ENCODE measurements at regions not wholly inside any gene's neighbourhood (a gene's known extent, or its start where the extent isn't known, plus 50 kb on each side); places are given as distances from the start of the nearest gene placed in this dataset.

GRCh38 chr5:53321721-53322120, 158.7 kb upstream of the FST start:
- no peaks in the 10 kb centered on the region for H3K36me3 ChIP-seq (ENCODE audit: insufficient read depth, low read length)
- no peaks in the 10 kb centered on the region for H3K9me2 ChIP-seq (ENCODE audit: insufficient read depth, low read length)
- H4K20me1 ChIP-seq (ENCODE audit: insufficient read depth, low read length), result no peaks in the 10 kb centered on the region
- H3K79me2 ChIP-seq (ENCODE audit: insufficient read depth, low read depth, low read length), result no peaks in the 10 kb centered on the region
- no TSS peak for BruUV-seq (replicated peaks)
- H3K4me2 ChIP-seq (ENCODE audit: low read length), result no peak overlapping the region
- CTCF ChIA-PET (ENCODE audit: unreplicated experiment), result no interaction called here
- H3K4me3 ChIP-seq (ENCODE audit: low read depth, low read length, poor library complexity, severe bottlenecking), result no peak overlapping the region
- no peaks in the 10 kb centered on the region for H3K4me1 ChIP-seq (ENCODE audit: insufficient read depth, low read length, poor library complexity, severe bottlenecking)
- no peaks in the 10 kb centered on the region for H3K9me3 ChIP-seq (ENCODE audit: low read length)
- POLR2A ChIA-PET, result interaction anchor here (1.1 kb wide), 1 partner anchor 21 kb away, joined by 3 read pairs; no protein-coding TSS in a partner anchor
- H3K27ac ChIP-seq (ENCODE audit: low read depth, low read length, poor library complexity, severe bottlenecking), result no peak overlapping the region
- intact Hi-C loops (cut with micrococcal nuclease; ENCODE audit: unreplicated experiment), result no loop called here
- H2AFZ ChIP-seq (ENCODE audit: low read length), result no peak overlapping the region
- no peak for TF ChIP-seq EZH2phosphoT487 (IDR thresholded peaks at IDR 0.05; ENCODE audit: borderline replicate concordance, low read depth, low read length)
- no peak for DNase-seq (ENCODE audit: low spot score)

GRCh38 chr5:53322257-53322656, 158.2 kb upstream of the FST start:
- BruUV-seq (replicated peaks), result no TSS peak
- Histone ChIP-seq H3K4me2 (ENCODE audit: low read length) (no peak overlapping the region), H3K27ac (ENCODE audit: low read depth, low read length, poor library complexity, severe bottlenecking) (no peak overlapping the region), H4K20me1 (ENCODE audit: insufficient read depth, low read length) (no peaks in the 10 kb centered on the region), H3K79me2 (ENCODE audit: insufficient read depth, low read depth, low read length) (no peaks in the 10 kb centered on the region), H3K9me2 (ENCODE audit: insufficient read depth, low read length) (no peaks in the 10 kb centered on the region), H3K9me3 (ENCODE audit: low read length) (no peaks in the 10 kb centered on the region), H3K36me3 (ENCODE audit: insufficient read depth, low read length) (no peaks in the 10 kb centered on the region), H2AFZ (ENCODE audit: low read length) (no peak overlapping the region), H3K4me3 (ENCODE audit: low read depth, low read length, poor library complexity, severe bottlenecking) (no peak overlapping the region), H3K4me1 (ENCODE audit: insufficient read depth, low read length, poor library complexity, severe bottlenecking) (no peaks in the 10 kb centered on the region)
- ChIA-PET POLR2A (no interaction called here), CTCF (ENCODE audit: unreplicated experiment) (no interaction called here)
- no peak for DNase-seq (ENCODE audit: low spot score)
- intact Hi-C loops (cut with micrococcal nuclease; ENCODE audit: unreplicated experiment), result no loop called here
- no peak for TF ChIP-seq EZH2phosphoT487 (IDR thresholded peaks at IDR 0.05; ENCODE audit: borderline replicate concordance, low read depth, low read length)
- TF ChIP-seq CTCF (conservative IDR thresholded peaks at IDR 0.05; ENCODE audit: low read length), result no peak

GRCh38 chr5:53323511-53323910, 156.9 kb upstream of the FST start:
- ChIA-PET CTCF (ENCODE audit: unreplicated experiment) (no interaction called here), POLR2A (no interaction called here)
- H3K79me2 ChIP-seq (ENCODE audit: insufficient read depth, low read depth, low read length), result no peaks in the 10 kb centered on the region
- H4K20me1 ChIP-seq (ENCODE audit: insufficient read depth, low read length), result no peaks in the 10 kb centered on the region
- no peak overlapping the region for H3K4me3 ChIP-seq (ENCODE audit: low read depth, low read length, poor library complexity, severe bottlenecking)
- no peak for DNase-seq (ENCODE audit: low spot score)
- no peak overlapping the region for H2AFZ ChIP-seq (ENCODE audit: low read length)
- H3K4me2 ChIP-seq (ENCODE audit: low read length), result no peak overlapping the region
- no peaks in the 10 kb centered on the region for H3K9me2 ChIP-seq (ENCODE audit: insufficient read depth, low read length)
- H3K4me1 ChIP-seq (ENCODE audit: insufficient read depth, low read length, poor library complexity, severe bottlenecking), result no peaks in the 10 kb centered on the region
- TF ChIP-seq EZH2phosphoT487 (IDR thresholded peaks at IDR 0.05; ENCODE audit: borderline replicate concordance, low read depth, low read length) (no peak), CTCF (conservative IDR thresholded peaks at IDR 0.05; ENCODE audit: low read length) (no peak)
- no peaks in the 10 kb centered on the region for H3K9me3 ChIP-seq (ENCODE audit: low read length)
- intact Hi-C loops (cut with micrococcal nuclease; ENCODE audit: unreplicated experiment), result no loop called here
- H3K27ac ChIP-seq (ENCODE audit: low read depth, low read length, poor library complexity, severe bottlenecking), result no peak overlapping the region
- no TSS peak for BruUV-seq (replicated peaks)
- H3K36me3 ChIP-seq (ENCODE audit: insufficient read depth, low read length), result no peaks in the 10 kb centered on the region

Data from OCI-LY7 (cell line).